ENCODE measurements at regions not wholly inside any gene's neighbourhood (a gene's known extent, or its start where the extent isn't known, plus 50 kb on each side); places are given as distances from the start of the nearest gene placed in this dataset.
"Not testable (repeated sequence)": the region's sequence is repeated elsewhere in the genome, so short reads cannot be mapped to it uniquely, and the experiment has no call there.

DNA sequence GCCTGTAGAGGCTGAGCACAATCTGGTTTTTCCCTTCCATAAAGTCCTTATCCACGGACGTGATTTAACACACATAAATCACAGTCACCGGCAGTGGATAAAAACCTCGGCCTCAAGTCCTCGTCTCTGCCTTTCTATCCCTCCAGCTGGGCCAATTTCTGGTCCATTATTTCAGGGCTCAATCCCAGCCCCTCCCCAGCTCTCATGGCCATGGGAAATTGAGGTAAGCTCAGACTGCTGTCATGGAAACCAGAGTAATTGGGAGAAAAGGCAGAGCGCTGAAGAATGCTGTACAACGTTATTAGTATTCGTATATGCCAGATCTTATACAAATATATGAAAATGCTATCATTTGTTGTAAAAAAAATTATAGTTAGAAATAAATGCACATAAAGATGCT is 86.2 kb upstream of the USP29 start:
- TF ChIP-seq CTCF (conservative IDR thresholded peaks at IDR 0.05), result no peak
- H3K27ac ChIP-seq, result no peak overlapping the region

DNA sequence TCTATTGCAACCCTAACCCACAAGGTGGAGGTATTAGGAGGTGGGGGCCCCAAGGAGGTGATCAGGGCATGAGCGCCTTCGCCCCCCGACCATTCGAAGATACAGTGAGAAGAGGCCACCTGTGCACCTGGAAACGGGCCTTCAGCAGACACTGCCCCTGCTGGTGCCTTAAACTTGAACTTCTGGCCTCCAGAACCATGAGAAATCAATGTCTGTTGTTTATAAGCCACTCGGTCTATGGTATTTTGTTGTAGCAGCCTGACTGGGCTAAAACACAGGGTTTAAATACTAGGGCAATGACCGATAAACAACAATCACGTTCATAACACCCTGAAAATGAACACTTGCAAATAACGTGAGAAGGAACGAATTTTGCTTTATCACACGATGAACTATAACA is 85.2 kb upstream of the USP29 start:
- no peak for TF ChIP-seq CTCF (conservative IDR thresholded peaks at IDR 0.05)
- H3K27ac ChIP-seq, result no peak overlapping the region

DNA sequence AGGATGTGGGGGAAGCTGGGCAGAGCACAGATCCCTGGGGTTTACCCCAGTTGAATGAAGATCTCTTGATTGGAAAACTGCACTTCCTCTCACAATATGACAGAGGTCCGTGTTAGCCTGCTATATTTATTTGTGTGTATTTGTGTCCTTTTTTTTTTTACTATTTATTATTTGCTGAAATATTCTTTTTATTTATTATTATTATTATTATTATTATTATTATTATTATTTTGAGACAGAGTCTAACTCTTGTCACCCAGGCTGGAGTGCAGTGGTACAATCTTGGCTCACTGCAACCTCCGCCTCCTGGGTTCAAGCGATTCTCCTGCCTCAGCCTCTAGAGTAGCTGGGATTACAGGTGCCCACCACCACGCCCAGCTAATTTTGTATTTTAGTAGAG is 84.0 kb upstream of the USP29 start:
- H3K27ac ChIP-seq, result not testable (repeated sequence)

DNA sequence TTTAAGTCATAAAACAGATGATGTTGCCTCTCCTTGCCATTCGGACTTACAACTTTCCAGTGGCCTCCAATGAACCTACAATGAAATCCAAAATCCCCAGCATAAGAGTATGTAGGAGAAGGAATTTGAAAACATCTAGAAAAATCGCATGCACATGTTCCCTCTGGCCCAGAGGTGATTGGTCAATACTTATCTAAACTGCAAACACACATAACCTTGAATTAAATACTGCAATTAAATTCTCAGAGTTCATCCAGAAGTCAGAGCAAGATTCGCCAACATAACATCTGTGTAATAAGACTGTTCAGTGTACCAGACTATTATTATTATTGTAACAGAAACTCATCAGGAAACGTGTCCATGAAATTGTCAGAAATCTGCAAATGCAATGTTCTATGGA is 82.2 kb upstream of the USP29 start:
- no peak overlapping the region for H3K27ac ChIP-seq
- TF ChIP-seq CTCF (conservative IDR thresholded peaks at IDR 0.05), result no peak

DNA sequence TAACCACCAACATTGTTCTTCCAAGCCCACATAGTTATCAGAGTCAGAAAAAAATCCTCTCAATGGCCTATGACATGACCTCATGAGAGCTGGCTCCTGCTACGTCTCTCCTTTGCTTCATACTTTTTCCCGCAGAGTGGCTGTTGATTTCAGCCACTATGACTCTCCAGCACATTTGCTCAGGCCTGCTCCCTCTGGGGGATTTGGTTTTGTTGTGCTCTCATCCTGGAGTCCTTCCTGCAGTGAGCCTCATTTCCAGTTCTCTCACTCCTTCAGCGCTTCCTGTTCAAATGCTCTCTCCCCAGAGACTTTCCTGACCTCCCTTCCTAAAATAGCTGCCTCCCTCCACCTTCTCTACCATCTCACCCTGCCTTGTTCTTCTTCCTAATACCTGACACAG is 72.0 kb upstream of the USP29 start:
- no peak overlapping the region for H3K27ac ChIP-seq
- TF ChIP-seq CTCF (conservative IDR thresholded peaks at IDR 0.05), result no peak

GRCh38 chr19:57050863-57051262 is 68.9 kb upstream of the USP29 start:
- no peak for TF ChIP-seq CTCF (conservative IDR thresholded peaks at IDR 0.05)
- H3K27ac ChIP-seq, result no peak overlapping the region

- no peak overlapping the region for H3K27ac ChIP-seq
- no peak for TF ChIP-seq CTCF (conservative IDR thresholded peaks at IDR 0.05)
Measured at GRCh38 chr19:57052081-57052480, 67.7 kb upstream of the USP29 start.

- no peak overlapping the region for H3K27ac ChIP-seq
- no peak for TF ChIP-seq CTCF (conservative IDR thresholded peaks at IDR 0.05)
Measured at GRCh38 chr19:57053401-57053800, 66.4 kb upstream of the USP29 start.
